ENCODE measurements at regions not wholly inside any gene's neighbourhood (a gene's known extent, or its start where the extent isn't known, plus 50 kb on each side); places are given as distances from the start of the nearest gene placed in this dataset.

DNA sequence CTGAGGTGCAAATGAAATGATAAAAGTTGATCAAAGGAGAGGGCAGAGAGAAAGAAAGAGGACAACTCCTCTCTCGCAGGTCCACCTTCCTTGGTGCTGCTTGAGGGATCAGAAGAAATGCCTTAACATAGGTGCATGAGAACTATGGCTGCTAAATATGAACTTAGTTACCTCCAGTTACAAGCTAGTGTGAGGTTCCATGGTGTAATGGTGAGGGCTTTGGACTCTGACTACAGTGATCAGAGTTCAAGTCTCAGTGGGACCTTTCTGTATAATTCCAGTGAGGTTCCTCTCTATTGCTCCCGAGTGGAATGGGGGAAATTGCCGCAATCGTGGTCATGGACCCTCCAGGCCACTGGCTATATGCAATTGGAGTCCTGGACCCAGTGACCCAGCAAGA lies 387.3 kb downstream of the FAM72C start:
- DNase-seq (ENCODE audit: low spot score) (no peak), ATAC-seq (no peak)
- H4K20me1 ChIP-seq (replicated peaks; ENCODE audit: insufficient read depth): no peaks in the 10 kb centered on the region
- H3K27me3 ChIP-seq (ENCODE audit: insufficient read depth): no peaks in the 10 kb centered on the region
- no peaks in the 10 kb centered on the region for H3K9me2 ChIP-seq (ENCODE audit: insufficient read depth)
- no peak overlapping the region for H3K4me3 ChIP-seq
- TF ChIP-seq CREB1 (CRISPR knock-in tag; IDR thresholded peaks at IDR 0.05; ENCODE audit: low read depth) (no peak), ZNF114 (CRISPR knock-in tag; IDR thresholded peaks at IDR 0.05) (no peak), POLR2AphosphoS5 (IDR thresholded peaks at IDR 0.05; ENCODE audit: low read depth) (no peak), EZH2phosphoT487 (IDR thresholded peaks at IDR 0.05; ENCODE audit: unreplicated experiment) (no peak), EZH2 (IDR thresholded peaks at IDR 0.05; ENCODE audit: low read depth, unreplicated experiment) (no peak), STAT1 (IDR thresholded peaks at IDR 0.05; ENCODE audit: unreplicated experiment) (no peak), REST (IDR thresholded peaks at IDR 0.05; ENCODE audit: unreplicated experiment) (no peak), NANOG (IDR thresholded peaks at IDR 0.05; ENCODE audit: borderline replicate concordance) (no peak), ZNF331 (CRISPR knock-in tag; IDR thresholded peaks at IDR 0.05; ENCODE audit: low read depth) (no peak), JUNB (IDR thresholded peaks at IDR 0.05; ENCODE audit: unreplicated experiment) (no peak), ZNF462 (CRISPR knock-in tag; IDR thresholded peaks at IDR 0.05) (no peak)
- TF ChIP-seq, protein P1, sequence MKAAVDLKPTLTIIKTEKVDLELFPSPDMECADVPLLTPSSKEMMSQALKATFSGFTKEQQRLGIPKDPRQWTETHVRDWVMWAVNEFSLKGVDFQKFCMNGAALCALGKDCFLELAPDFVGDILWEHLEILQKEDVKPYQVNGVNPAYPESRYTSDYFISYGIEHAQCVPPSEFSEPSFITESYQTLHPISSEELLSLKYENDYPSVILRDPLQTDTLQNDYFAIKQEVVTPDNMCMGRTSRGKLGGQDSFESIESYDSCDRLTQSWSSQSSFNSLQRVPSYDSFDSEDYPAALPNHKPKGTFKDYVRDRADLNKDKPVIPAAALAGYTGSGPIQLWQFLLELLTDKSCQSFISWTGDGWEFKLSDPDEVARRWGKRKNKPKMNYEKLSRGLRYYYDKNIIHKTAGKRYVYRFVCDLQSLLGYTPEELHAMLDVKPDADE (IDR thresholded peaks at IDR 0.05): no peak
- TF ChIP-seq, protein P2, sequence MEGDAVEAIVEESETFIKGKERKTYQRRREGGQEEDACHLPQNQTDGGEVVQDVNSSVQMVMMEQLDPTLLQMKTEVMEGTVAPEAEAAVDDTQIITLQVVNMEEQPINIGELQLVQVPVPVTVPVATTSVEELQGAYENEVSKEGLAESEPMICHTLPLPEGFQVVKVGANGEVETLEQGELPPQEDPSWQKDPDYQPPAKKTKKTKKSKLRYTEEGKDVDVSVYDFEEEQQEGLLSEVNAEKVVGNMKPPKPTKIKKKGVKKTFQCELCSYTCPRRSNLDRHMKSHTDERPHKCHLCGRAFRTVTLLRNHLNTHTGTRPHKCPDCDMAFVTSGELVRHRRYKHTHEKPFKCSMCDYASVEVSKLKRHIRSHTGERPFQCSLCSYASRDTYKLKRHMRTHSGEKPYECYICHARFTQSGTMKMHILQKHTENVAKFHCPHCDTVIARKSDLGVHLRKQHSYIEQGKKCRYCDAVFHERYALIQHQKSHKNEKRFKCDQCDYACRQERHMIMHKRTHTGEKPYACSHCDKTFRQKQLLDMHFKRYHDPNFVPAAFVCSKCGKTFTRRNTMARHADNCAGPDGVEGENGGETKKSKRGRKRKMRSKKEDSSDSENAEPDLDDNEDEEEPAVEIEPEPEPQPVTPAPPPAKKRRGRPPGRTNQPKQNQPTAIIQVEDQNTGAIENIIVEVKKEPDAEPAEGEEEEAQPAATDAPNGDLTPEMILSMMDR (conservative IDR thresholded peaks at IDR 0.05; ENCODE audit: low read depth in 2 of 2): no peak
- Mint-ChIP-seq H3K27ac (no peak overlapping the region), H3K4me3 (no peak overlapping the region), H3K4me1 (no peaks in the 10 kb centered on the region), H3K9me3 (no peaks in the 10 kb centered on the region), H3K36me3 (ENCODE audit: low read depth) (no peaks in the 10 kb centered on the region), H3K27me3 (ENCODE audit: insufficient read depth, low read depth, poor library complexity) (no peaks in the 10 kb centered on the region)
- H2AFZ ChIP-seq: no peak overlapping the region
- H3K27ac ChIP-seq (ENCODE audit: low read depth): no peak overlapping the region
- H3F3A ChIP-seq (replicated peaks; ENCODE audit: low read depth): no peaks in the 10 kb centered on the region
- H3K36me3 ChIP-seq (ENCODE audit: insufficient read depth): no peaks in the 10 kb centered on the region
- no peaks in the 10 kb centered on the region for H3K79me2 ChIP-seq (replicated peaks; ENCODE audit: insufficient read depth)
- H3K4me2 ChIP-seq: no peak overlapping the region
- no peaks in the 10 kb centered on the region for H3K4me1 ChIP-seq (ENCODE audit: insufficient read depth)

Data from GM23338 (cell line).